ENCODE measurements at regions not wholly inside any gene's neighbourhood (a gene's known extent, or its start where the extent isn't known, plus 50 kb on each side); places are given as distances from the start of the nearest gene placed in this dataset.

GRCh38 chr2:152867397-152867796 is 149.0 kb downstream of the ARL6IP6 start:
- TF ChIP-seq EZH2 (IDR thresholded peaks at IDR 0.05; ENCODE audit: borderline replicate concordance, low read depth, low read length, severe bottlenecking) (no peak), CTCF (IDR thresholded peaks at IDR 0.05; ENCODE audit: borderline replicate concordance, extremely low read depth, low read length, poor library complexity, severe bottlenecking) (no peak)
- DNase-seq (no peak), ATAC-seq (ENCODE audit: insufficient read depth, low read depth) (no peak)
- no peaks in the 10 kb centered on the region for H3K4me1 ChIP-seq (ENCODE audit: insufficient read depth, low read length)
- no peaks in the 10 kb centered on the region for H4K20me1 ChIP-seq (ENCODE audit: insufficient read depth, low read length)
- no peaks in the 10 kb centered on the region for H3K79me2 ChIP-seq (ENCODE audit: insufficient read depth, low read length)
- no peaks in the 10 kb centered on the region for H3K27me3 ChIP-seq (ENCODE audit: insufficient read depth, low read length, poor library complexity)
- no peak overlapping the region for H3K4me2 ChIP-seq (ENCODE audit: insufficient read depth, low read length)
- no peak overlapping the region for H3K27ac ChIP-seq (ENCODE audit: low read length)
- H3K4me3 ChIP-seq (ENCODE audit: low read depth in 1 of 2, low read length in 2 of 2), result no peak overlapping the region
- H2AFZ ChIP-seq (ENCODE audit: low read depth, low read length), result no peak overlapping the region
- no peak overlapping the region for H3K9ac ChIP-seq (ENCODE audit: low read depth, low read length)
- no peaks in the 10 kb centered on the region for H3K36me3 ChIP-seq (ENCODE audit: insufficient read depth, low read length)
- peaks cover 7% of the 10 kb centered on the region for H3K9me3 ChIP-seq (ENCODE audit: insufficient read depth, low read length, severe bottlenecking)

DNA sequence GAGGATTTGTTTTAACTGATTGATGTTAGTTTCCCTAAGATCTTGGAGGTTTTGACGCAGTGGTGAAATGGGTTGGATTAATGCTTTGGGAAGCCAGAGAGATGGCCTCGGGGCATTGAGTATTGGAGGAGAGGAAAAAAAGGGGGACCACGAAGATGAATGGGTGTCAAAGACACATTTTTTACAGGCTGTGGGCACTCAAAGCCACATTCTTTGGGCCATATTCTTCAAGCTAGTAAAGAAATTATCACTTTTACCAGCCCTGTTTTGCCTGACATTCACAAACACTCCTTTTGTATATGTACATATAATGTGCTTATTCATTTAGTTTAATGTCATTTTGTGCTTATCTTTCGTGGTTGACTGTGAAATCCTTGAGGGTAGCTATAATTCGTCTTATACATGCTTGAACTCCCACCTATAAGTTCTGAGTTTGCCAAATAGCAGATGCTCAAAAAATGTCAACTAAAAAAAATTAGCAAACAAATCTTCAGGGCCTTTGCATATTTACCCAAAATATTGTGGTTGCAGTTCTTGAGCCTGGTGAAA is 146.3 kb downstream of the ARL6IP6 start:
- H3K36me3 ChIP-seq (ENCODE audit: insufficient read depth, low read length), result no peaks in the 10 kb centered on the region
- DNase-seq (no peak), ATAC-seq (ENCODE audit: insufficient read depth, low read depth) (no peak)
- TF ChIP-seq CTCF (IDR thresholded peaks at IDR 0.05; ENCODE audit: borderline replicate concordance, extremely low read depth, low read length, poor library complexity, severe bottlenecking), result no peak
- TF ChIP-seq EZH2 (IDR thresholded peaks at IDR 0.05; ENCODE audit: borderline replicate concordance, low read depth, low read length, severe bottlenecking), result no peak
- H3K79me2 ChIP-seq (ENCODE audit: insufficient read depth, low read length), result no peaks in the 10 kb centered on the region
- H3K4me2 ChIP-seq (ENCODE audit: insufficient read depth, low read length), result no peak overlapping the region
- H3K4me1 ChIP-seq (ENCODE audit: insufficient read depth, low read length), result no peaks in the 10 kb centered on the region
- H4K20me1 ChIP-seq (ENCODE audit: insufficient read depth, low read length), result no peaks in the 10 kb centered on the region
- H3K27me3 ChIP-seq (ENCODE audit: insufficient read depth, low read length, poor library complexity), result no peaks in the 10 kb centered on the region
- no peak overlapping the region for H3K4me3 ChIP-seq (ENCODE audit: low read depth in 1 of 2, low read length in 2 of 2)
- H3K27ac ChIP-seq (ENCODE audit: low read length), result no peak overlapping the region
- H3K9ac ChIP-seq (ENCODE audit: low read depth, low read length), result no peak overlapping the region
- H2AFZ ChIP-seq (ENCODE audit: low read depth, low read length), result no peak overlapping the region
- peaks cover 17% of the 10 kb centered on the region for H3K9me3 ChIP-seq (ENCODE audit: insufficient read depth, low read length, severe bottlenecking)

GRCh38 chr2:152863826-152864225 is 145.4 kb downstream of the ARL6IP6 start:
- no peaks in the 10 kb centered on the region for H3K4me1 ChIP-seq (ENCODE audit: insufficient read depth, low read length)
- no peak overlapping the region for H3K27ac ChIP-seq (ENCODE audit: low read length)
- no peak overlapping the region for H3K4me2 ChIP-seq (ENCODE audit: insufficient read depth, low read length)
- H3K79me2 ChIP-seq (ENCODE audit: insufficient read depth, low read length), result no peaks in the 10 kb centered on the region
- no peaks in the 10 kb centered on the region for H3K36me3 ChIP-seq (ENCODE audit: insufficient read depth, low read length)
- TF ChIP-seq EZH2 (IDR thresholded peaks at IDR 0.05; ENCODE audit: borderline replicate concordance, low read depth, low read length, severe bottlenecking), result no peak
- no peak for TF ChIP-seq CTCF (IDR thresholded peaks at IDR 0.05; ENCODE audit: borderline replicate concordance, extremely low read depth, low read length, poor library complexity, severe bottlenecking)
- H2AFZ ChIP-seq (ENCODE audit: low read depth, low read length), result no peak overlapping the region
- H3K9me3 ChIP-seq (ENCODE audit: insufficient read depth, low read length, severe bottlenecking), result peaks cover 17% of the 10 kb centered on the region
- no peak overlapping the region for H3K9ac ChIP-seq (ENCODE audit: low read depth, low read length)
- ATAC-seq (ENCODE audit: insufficient read depth, low read depth) (no peak), DNase-seq (no peak)
- no peak overlapping the region for H3K4me3 ChIP-seq (ENCODE audit: low read depth in 1 of 2, low read length in 2 of 2)
- no peaks in the 10 kb centered on the region for H3K27me3 ChIP-seq (ENCODE audit: insufficient read depth, low read length, poor library complexity)
- no peaks in the 10 kb centered on the region for H4K20me1 ChIP-seq (ENCODE audit: insufficient read depth, low read length)

Data from DND-41 (cell line).